HCT116 (cell line): ENCODE measurements at regions not wholly inside any gene's neighbourhood (a gene's known extent, or its start where the extent isn't known, plus 50 kb on each side); places are given as distances from the start of the nearest gene placed in this dataset.

ENCODE experiments used
- ATAC-seq: fragments of 200-7000 bp; cut with Tn5 transposase; 2 replicates; pipeline ENCODE4 v1.9.1; 2020; ENCODE audit warnings: mild to moderate bottlenecking, moderate library complexity
- BruUV-seq: library from RNA; stranded (reverse); fragments of 400-500 nt; replicated peaks from 2 replicates; lab custom pipeline; 2021; lab: Mats Ljungman, UMichigan
- CTCF ChIA-PET: fragments of 300-600 bp; sonication (Branson Sonifier 250); formaldehyde crosslinking; loops from one replicate; lab custom pipeline; 2021; ENCODE audit warnings: antibody characterized with exemption; lab: Charles Lee
- POLR2A ChIA-PET: fragments of 300-600, 350-600 bp; sonication (Branson Sonifier 250); formaldehyde crosslinking; loops from one replicate; lab custom pipeline; 2021; ENCODE audit warnings: antibody characterized with exemption; lab: Charles Lee
- RAD21 ChIA-PET, 2 experiments: fragments of 300-600 bp; sonication (Branson Sonifier 250); formaldehyde crosslinking; loops; one replicate each; lab custom pipeline; 2023; ENCODE audit warnings: low total read pairs in 2 of 2; ENCODE audit not compliant: uncharacterized antibody in 2 of 2, unreplicated experiment in 2 of 2, low non-redundant PET in 1 of 2; lab: Charles Lee
- DNase-seq: peaks from one replicate; pipeline ENCODE4 v3.0.0-alpha.2; 2010; ENCODE audit warnings: low read depth, low spot score
- H2AFZ ChIP-seq: fragments of 200-600 bp; shearing (Covaris generic), sonication (generic); 2 replicates; pipeline ENCODE4 v1.6.1; 2017; ENCODE audit warnings: low read depth, mixed run types, mixed read lengths, antibody characterized with exemption, low read length; ENCODE audit not compliant: poor library complexity, severe bottlenecking
- H3K27ac ChIP-seq: 2 replicates; pipeline ENCODE4 v1.5.1; 2012; ENCODE audit warnings: low read depth, low read length
- H3K27me3 ChIP-seq: fragments of 200-600 bp; sonication (generic); 2 replicates; pipeline ENCODE4 v1.6.1; 2016; ENCODE audit warnings: mixed run types, low read length, mixed read lengths; ENCODE audit not compliant: insufficient read depth
- H3K36me3 ChIP-seq, 2 experiments: fragments of 200-500 bp in 1 of 2; fragments of 200-600 bp in 1 of 2; sonication (Bioruptor generic) in 1 of 2; sonication (generic) in 1 of 2; 2 replicates each; pipeline versions ENCODE4 v1.5.1 to v1.6.1; 2014 to 2016; ENCODE audit warnings: low read length in 2 of 2, inconsistent platforms in 1 of 2, mixed read lengths in 1 of 2, mixed run types in 1 of 2; ENCODE audit not compliant: insufficient read depth in 2 of 2, control insufficient read depth in 1 of 2
- H3K4me1 ChIP-seq, 2 experiments: fragments of 200-600 bp in 1 of 2; sonication (generic) in 1 of 2; 2 replicates each; pipeline versions ENCODE4 v1.5.1 to v1.6.1; 2012 to 2017; ENCODE audit warnings: low read length in 2 of 2, inconsistent platforms in 1 of 2, mild to moderate bottlenecking in 1 of 2, mixed read lengths in 1 of 2, mixed run types in 1 of 2, moderate library complexity in 1 of 2; ENCODE audit not compliant: insufficient read depth in 2 of 2, control insufficient read depth in 1 of 2
- H3K4me2 ChIP-seq: fragments of 200-600 bp; sonication (generic); 2 replicates; pipeline ENCODE4 v1.6.1; 2017; ENCODE audit warnings: mixed run types, low read length, mixed read lengths
- H3K4me3 ChIP-seq, 2 experiments: fragments of 200-600 bp in 1 of 2; sonication (generic) in 1 of 2; replicated peaks in 1 of 2; 2 replicates each; pipeline ENCODE4 v1.5.1; 2011 to 2016; ENCODE audit warnings: low read length in 2 of 2, control low read depth in 1 of 2, low read depth in 1 of 2, mild to moderate bottlenecking in 1 of 2, mixed read lengths in 1 of 2, mixed run types in 1 of 2
- H3K79me2 ChIP-seq: fragments of 200-600 bp; sonication (generic); 2 replicates; pipeline ENCODE4 v1.6.1; 2017; ENCODE audit warnings: mild to moderate bottlenecking, mixed run types, low read length, moderate library complexity, mixed read lengths; ENCODE audit not compliant: insufficient read depth
- H3K9ac ChIP-seq: fragments of 200-600 bp; sonication (generic); 2 replicates; pipeline ENCODE4 v1.6.1; 2016; ENCODE audit warnings: low read length, mixed read lengths
- H3K9me2 ChIP-seq: fragments of 200-600 bp; sonication (generic), shearing (Covaris generic); 2 replicates; pipeline ENCODE4 v1.6.1; 2017; ENCODE audit warnings: mixed run types, mild to moderate bottlenecking, moderate library complexity; ENCODE audit not compliant: insufficient read depth
- H3K9me3 ChIP-seq, 2 experiments: fragments of 200-500 bp in 1 of 2; fragments of 200-600 bp in 1 of 2; sonication (Bioruptor generic) in 1 of 2; sonication (generic) in 1 of 2; 2 replicates each; pipeline ENCODE4 v1.6.1; 2014 to 2017; ENCODE audit warnings: low read length in 2 of 2, mixed read lengths in 2 of 2, inconsistent platforms in 1 of 2, low read depth in 1 of 2, mild to moderate bottlenecking in 1 of 2, mixed run types in 1 of 2, moderate library complexity in 1 of 2; ENCODE audit not compliant: control insufficient read depth in 1 of 2, insufficient read depth in 1 of 2
- H4K20me1 ChIP-seq: fragments of 200-600 bp; sonication (generic), shearing (Covaris generic); 2 replicates; pipeline ENCODE4 v1.6.1; 2017; ENCODE audit warnings: mixed run types, mild to moderate bottlenecking, moderate library complexity; ENCODE audit not compliant: insufficient read depth
- ATF3 ChIP-seq: IDR thresholded peaks from 2 replicates; pipeline ENCODE4 v1.6.1; 2012
- CEBPB ChIP-seq: IDR thresholded peaks from 2 replicates; pipeline ENCODE4 v1.6.1; 2012; ENCODE audit warnings: low read depth
- EGR1 ChIP-seq: IDR thresholded peaks from 2 replicates; pipeline ENCODE4 v1.6.1; 2012; ENCODE audit warnings: low read depth
- EZH2 ChIP-seq: fragments of 200-600 bp; sonication (generic); IDR thresholded peaks from 2 replicates; pipeline ENCODE4 v1.6.1; 2017; ENCODE audit warnings: antibody characterized with exemption, mixed run types
- EZH2phosphoT487 ChIP-seq: fragments of 200-600 bp; IDR thresholded peaks from 2 replicates; pipeline ENCODE4 v1.6.1; 2018; ENCODE audit warnings: antibody characterized with exemption, borderline replicate concordance
- JUND ChIP-seq: IDR thresholded peaks from 2 replicates; pipeline ENCODE4 v1.6.1; 2012
- POLR2AphosphoS5 ChIP-seq: IDR thresholded peaks from 2 replicates; pipeline ENCODE4 v1.6.1; 2011; ENCODE audit warnings: mild to moderate bottlenecking, low read depth, low read length, moderate library complexity
- RAD21 ChIP-seq: IDR thresholded peaks from 2 replicates; pipeline ENCODE4 v1.6.1; 2012; ENCODE audit warnings: low read depth, mild to moderate bottlenecking
- SP1 ChIP-seq: IDR thresholded peaks from 2 replicates; pipeline ENCODE4 v1.6.1; 2012; ENCODE audit warnings: low read depth
- YY1 ChIP-seq: IDR thresholded peaks from 2 replicates; pipeline ENCODE4 v1.6.1; 2011; ENCODE audit warnings: low read length, low read depth, moderate library complexity, mild to moderate bottlenecking; ENCODE audit not compliant: insufficient replicate concordance; ENCODE audit errors: extremely low read depth
- ZFX ChIP-seq: fragments of 450-650 bp; IDR thresholded peaks from 2 replicates; pipeline ENCODE4 v1.6.1; 2017
- ZNF274 ChIP-seq: fragments of 200-500 bp; sonication (Bioruptor generic); IDR thresholded peaks from 2 replicates; pipeline ENCODE4 v1.6.1; 2014; ENCODE audit warnings: mild to moderate bottlenecking, low read depth, low read length, inconsistent platforms
- intact Hi-C: fragments of 100-400 bp; cut with micrococcal nuclease; formaldehyde crosslinking; loops from 2 replicates; pipeline ENCODE4 v1.10.0; 2022
- TF ChIP-seq, protein P1 (sequence below), 3 experiments: fragments of 200-600 bp in 1 of 3; sonication (generic) in 1 of 3; IDR thresholded peaks in 2 of 3; conservative IDR thresholded peaks in 1 of 3; 2 replicates each; pipeline ENCODE4 v1.5.1; 2012 to 2017; ENCODE audit warnings: low read depth in 2 of 3, low read length in 2 of 3, antibody characterized with exemption in 1 of 3, borderline replicate concordance in 1 of 3, control low read depth in 1 of 3, mild to moderate bottlenecking in 1 of 3, mixed read lengths in 1 of 3, mixed run types in 1 of 3, moderate library complexity in 1 of 3; ENCODE audit not compliant: insufficient read depth in 1 of 3
- TF ChIP-seq, protein P2 (sequence below): IDR thresholded peaks from 2 replicates; pipeline ENCODE4 v1.6.1; 2012

DNA sequence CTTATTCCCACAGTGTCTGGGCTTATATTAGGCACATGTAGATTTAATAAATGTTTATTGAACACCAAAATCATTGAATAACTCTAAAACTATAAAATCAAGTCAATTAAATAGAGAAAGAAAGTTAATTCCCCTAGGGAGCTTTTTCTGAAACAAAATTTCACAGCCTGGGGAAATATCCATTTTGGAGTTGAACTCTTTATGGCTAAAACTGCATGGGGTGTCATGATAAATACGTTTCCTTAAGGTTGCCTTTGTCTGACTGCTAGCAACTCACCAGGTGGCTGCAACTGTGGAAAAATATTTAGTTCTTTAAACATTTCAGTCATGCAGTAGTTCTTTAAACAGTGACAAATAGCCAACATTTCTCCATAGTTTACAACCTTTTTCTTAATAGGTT lies 496.1 kb downstream of the LRRIQ3 start:
- no peak for TF ChIP-seq ZNF274
- no peak for TF ChIP-seq EZH2phosphoT487
- no peak for TF ChIP-seq SP1
- TF ChIP-seq, protein P1, sequence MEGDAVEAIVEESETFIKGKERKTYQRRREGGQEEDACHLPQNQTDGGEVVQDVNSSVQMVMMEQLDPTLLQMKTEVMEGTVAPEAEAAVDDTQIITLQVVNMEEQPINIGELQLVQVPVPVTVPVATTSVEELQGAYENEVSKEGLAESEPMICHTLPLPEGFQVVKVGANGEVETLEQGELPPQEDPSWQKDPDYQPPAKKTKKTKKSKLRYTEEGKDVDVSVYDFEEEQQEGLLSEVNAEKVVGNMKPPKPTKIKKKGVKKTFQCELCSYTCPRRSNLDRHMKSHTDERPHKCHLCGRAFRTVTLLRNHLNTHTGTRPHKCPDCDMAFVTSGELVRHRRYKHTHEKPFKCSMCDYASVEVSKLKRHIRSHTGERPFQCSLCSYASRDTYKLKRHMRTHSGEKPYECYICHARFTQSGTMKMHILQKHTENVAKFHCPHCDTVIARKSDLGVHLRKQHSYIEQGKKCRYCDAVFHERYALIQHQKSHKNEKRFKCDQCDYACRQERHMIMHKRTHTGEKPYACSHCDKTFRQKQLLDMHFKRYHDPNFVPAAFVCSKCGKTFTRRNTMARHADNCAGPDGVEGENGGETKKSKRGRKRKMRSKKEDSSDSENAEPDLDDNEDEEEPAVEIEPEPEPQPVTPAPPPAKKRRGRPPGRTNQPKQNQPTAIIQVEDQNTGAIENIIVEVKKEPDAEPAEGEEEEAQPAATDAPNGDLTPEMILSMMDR (IDR thresholded peaks at IDR 0.05 in 2 of 3, conservative IDR thresholded peaks at IDR 0.05 in 1 of 3; ENCODE audit: borderline replicate concordance in 1 of 3, insufficient read depth in 1 of 3, low read depth in 2 of 3, low read length in 2 of 3) = no peak
- no peak for TF ChIP-seq CEBPB
- TF ChIP-seq, protein P2, sequence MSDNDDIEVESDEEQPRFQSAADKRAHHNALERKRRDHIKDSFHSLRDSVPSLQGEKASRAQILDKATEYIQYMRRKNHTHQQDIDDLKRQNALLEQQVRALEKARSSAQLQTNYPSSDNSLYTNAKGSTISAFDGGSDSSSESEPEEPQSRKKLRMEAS = no peak
- TF ChIP-seq RAD21 = no peak
- no peak for TF ChIP-seq ATF3
- TF ChIP-seq YY1 = no peak
- TF ChIP-seq POLR2AphosphoS5 = no peak
- TF ChIP-seq EZH2 = no peak
- TF ChIP-seq ZFX = no peak
- no peak for TF ChIP-seq EGR1
- TF ChIP-seq JUND = no peak
- Histone ChIP-seq H3K36me3 (no peaks in the 10 kb centered on the region), H2AFZ (no peak overlapping the region), H3K4me3 (no peak overlapping the region), H4K20me1 (no peaks in the 10 kb centered on the region), H3K27me3 (no peaks in the 10 kb centered on the region), H3K9me3 (peaks cover 4 to 17% of the 10 kb centered on the region in 2 experiments; a peak in 3 of 4 replicates), H3K79me2 (no peaks in the 10 kb centered on the region), H3K27ac (no peak overlapping the region), H3K4me1 (no peaks in the 10 kb centered on the region), H3K4me2 (no peak overlapping the region), H3K9ac (no peak overlapping the region), H3K9me2 (no peaks in the 10 kb centered on the region)
- BruUV-seq = no TSS peak
- intact Hi-C loops = no loop called here
- no peak for ATAC-seq
- POLR2A ChIA-PET = no interaction called here
- CTCF ChIA-PET = no interaction called here
- no peak for DNase-seq
- RAD21 ChIA-PET = no interaction called here
